RPMI8226 (cell line): ENCODE measurements at regions not wholly inside any gene's neighbourhood (a gene's known extent, or its start where the extent isn't known, plus 50 kb on each side); places are given as distances from the start of the nearest gene placed in this dataset.
"Not testable (repeated sequence)": the region's sequence is repeated elsewhere in the genome, so short reads cannot be mapped to it uniquely, and the experiment has no call there.

Source experiments
- DNase-seq: peaks from one replicate; pipeline ENCODE4 v3.0.0-alpha.2; 2015

DNA sequence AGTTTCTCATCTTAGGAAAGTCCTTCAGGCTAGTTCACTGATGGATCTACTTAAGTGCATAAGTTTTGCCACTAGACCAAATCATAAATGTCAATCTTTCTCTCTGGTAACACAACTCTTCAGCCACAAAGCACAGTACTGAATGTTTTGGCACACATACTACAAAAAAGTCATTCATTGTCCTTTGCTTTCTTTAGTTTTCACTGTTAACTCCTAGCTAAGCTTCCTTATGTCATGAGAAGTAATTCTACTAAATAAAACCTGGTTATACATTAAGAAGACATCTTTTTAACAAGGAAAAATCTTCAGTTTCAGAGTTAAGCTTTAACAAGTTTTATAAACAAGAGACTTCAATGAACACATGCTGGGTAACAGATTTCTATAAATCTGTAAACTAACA lies 379.2 kb upstream of the NFIA start:
- no peak for DNase-seq

GRCh38 chr1:60699325-60699724 lies 383.0 kb upstream of the NFIA start:
- DNase-seq = no peak

GRCh38 chr1:60697204-60697994 lies 385.0 kb upstream of the NFIA start:
- DNase-seq = no peak

GRCh38 chr1:60696512-60696911 lies 385.8 kb upstream of the NFIA start:
- no peak for DNase-seq

DNA sequence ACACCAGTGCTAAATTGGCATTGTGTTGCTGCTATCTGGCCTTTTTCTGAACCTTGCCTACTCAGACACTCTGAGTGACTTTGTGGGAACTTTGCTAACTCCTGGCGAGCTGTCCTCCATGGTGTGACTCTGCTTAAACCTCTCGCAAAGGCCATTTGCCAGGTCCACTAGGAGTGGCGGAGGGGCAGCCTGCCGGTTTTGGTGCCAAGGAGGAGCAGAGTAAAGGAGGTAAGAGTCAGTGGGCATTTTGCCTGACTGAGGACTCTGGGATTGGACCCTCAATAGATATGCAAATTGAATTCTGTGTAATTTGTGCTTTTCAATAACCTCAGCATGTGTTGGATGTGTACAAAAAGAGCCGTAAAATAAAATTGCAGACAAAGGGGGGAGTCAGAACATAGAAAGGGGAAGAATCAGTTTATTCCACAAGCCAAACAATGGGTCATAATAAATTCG lies 386.6 kb upstream of the NFIA start:
- DNase-seq = no peak

- no peak for DNase-seq
Observed at GRCh38 chr1:60694980-60695379, 387.4 kb upstream of the NFIA start.

- DNase-seq = no peak
Observed at GRCh38 chr1:60692031-60692430, 390.3 kb upstream of the NFIA start.

GRCh38 chr1:60688221-60688620 lies 394.1 kb upstream of the NFIA start:
- DNase-seq = not testable (repeated sequence)

- DNase-seq = no peak
Observed at GRCh38 chr1:60681095-60681860, 401.1 kb upstream of the NFIA start.

GRCh38 chr1:60679524-60680375 lies 402.6 kb upstream of the NFIA start:
- DNase-seq = no peak

GRCh38 chr1:60678802-60679201 lies 403.6 kb upstream of the NFIA start:
- no peak for DNase-seq

GRCh38 chr1:60678391-60678790 lies 404.0 kb upstream of the NFIA start:
- DNase-seq = no peak

GRCh38 chr1:60672449-60672848 lies 409.9 kb upstream of the NFIA start:
- DNase-seq = no peak

- DNase-seq = no peak
Observed at GRCh38 chr1:60670302-60670701, 412.1 kb upstream of the NFIA start.

- DNase-seq = no peak
Observed at GRCh38 chr1:60668585-60668984, 413.8 kb upstream of the NFIA start.

DNA sequence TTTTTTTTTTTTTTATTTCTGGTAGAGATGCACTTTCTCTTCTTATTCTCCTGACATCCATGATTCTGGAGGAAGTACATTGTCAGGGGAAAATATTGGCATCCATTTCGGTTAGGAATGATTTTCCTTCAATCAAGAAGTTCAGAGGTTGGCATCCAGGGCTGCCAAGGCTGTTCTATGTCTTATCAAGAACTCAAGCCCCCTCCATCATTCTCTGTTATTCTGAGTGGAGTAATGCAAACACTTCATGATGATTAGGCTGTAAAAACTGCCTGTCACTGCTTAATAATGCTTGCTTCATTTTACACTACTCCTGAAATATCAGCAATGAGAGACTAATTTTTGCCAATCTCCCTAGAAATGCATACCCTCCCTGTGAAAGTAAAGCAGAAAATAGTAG lies 417.1 kb upstream of the NFIA start:
- no peak for DNase-seq

DNA sequence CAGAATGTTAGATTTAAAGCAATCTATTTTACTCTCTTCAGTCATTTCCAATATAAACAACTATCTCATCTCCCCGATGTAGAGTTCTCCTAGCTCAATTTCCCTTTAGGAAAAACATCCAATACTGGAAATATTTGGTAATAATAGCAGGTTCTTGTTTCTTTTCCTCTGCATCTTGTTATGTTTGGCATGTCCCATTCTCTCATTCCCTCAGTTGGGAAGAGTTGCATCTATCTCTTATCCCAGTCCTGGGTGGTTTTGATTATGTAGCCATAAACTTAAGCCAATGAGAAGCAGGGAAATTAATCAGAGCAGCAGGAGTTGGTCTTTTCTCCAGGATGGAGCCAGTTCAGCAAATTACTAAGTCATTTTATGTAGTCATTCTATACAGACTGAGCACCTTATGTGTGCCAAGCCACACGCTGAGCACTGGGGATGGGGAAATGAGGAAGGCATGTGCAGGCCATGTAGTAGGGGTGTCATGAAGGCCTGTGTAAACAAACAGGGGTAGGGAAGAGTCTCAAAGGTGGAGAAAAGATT lies 418.2 kb upstream of the NFIA start:
- no peak for DNase-seq

DNA sequence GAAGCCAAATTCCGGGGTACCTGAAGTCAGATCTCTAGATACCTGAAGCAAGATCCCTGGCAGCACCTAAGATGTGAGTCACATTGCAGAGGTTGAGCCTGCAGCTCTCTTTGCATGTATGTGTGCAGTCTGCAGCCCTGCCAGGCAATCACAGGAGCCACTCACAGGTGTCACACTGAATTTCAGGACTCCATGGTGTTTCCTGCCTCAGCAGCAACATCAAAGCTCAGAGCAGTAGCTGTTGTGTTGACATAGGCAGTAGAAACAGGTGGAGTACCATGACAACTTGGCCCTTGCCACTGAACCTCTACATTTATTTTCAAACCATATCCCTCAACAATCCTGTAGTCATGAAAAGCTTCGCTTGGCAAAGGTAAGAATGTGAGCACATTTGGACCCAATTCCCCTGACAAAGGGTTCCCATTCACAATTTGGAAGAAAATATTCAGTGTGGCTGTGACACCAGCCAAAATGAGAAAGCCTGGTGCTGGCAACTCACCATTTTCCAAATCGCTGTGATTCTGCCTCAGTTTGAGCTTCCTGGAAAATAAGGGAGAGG lies 419.8 kb upstream of the NFIA start:
- no peak for DNase-seq

GRCh38 chr1:60657926-60658325 lies 424.4 kb upstream of the NFIA start:
- no peak for DNase-seq

- no peak for DNase-seq
Observed at GRCh38 chr1:60655679-60656355, 426.5 kb upstream of the NFIA start.

DNA sequence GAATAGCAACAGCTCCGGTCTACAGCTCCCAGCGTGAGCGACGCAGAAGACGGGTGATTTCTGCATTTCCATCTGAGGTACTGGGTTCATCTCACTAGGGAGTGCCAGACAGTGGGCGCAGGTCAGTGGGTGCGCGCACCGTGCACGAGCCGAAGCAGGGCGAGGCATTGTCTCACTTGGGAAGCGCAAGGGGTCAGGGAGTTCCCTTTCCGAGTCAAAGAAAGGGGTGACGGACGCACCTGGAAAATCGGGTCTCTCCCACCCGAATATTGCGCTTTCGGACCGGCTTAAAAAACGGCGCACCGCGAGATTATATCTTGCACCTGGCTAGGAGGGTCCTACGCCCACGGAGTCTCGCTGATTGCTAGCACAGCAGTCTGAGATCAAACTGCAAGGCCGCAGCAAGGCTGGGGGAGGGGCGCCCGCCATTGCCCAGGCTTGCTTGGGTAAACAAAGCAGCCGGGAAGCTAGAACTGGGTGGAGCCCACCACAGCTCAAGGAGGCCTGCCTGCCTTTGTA lies 442.3 kb upstream of the NFIA start:
- DNase-seq = not testable (repeated sequence)

DNA sequence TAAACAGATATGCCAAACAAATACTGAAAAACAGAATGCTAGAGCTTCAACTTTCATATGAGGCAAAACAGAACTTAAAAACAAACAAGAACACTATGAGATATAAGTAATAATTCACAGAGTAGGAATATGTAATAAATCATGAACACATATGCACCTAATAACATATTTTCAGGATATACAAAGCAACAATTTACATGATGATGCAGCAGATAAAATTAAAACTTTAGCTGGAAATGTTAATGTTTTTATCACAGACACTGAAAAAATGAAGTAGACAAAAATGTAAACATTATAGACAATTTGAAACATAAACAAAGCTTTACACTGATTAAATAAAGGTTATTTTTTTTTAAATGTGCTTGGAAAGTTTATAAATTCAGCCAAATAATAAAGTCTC lies 443.1 kb upstream of the NFIA start:
- DNase-seq = no peak
